ENCODE measurements at regions not wholly inside any gene's neighbourhood (a gene's known extent, or its start where the extent isn't known, plus 50 kb on each side); places are given as distances from the start of the nearest gene placed in this dataset.

- no peak for TF ChIP-seq CHD7 (IDR thresholded peaks at IDR 0.05; ENCODE audit: insufficient replicate concordance, low read length)
- TF ChIP-seq RXRA (IDR thresholded peaks at IDR 0.05; ENCODE audit: insufficient read depth, low read depth, low read length), result no peak
- TF ChIP-seq SP1 (IDR thresholded peaks at IDR 0.05; ENCODE audit: low read depth, low read length), result no peak
- TF ChIP-seq ASH2L (IDR thresholded peaks at IDR 0.05; ENCODE audit: low read length), result no peak
- TF ChIP-seq JUN (IDR thresholded peaks at IDR 0.05; ENCODE audit: low read depth, low read length), result no peak
- no peak for TF ChIP-seq PHF8 (conservative IDR thresholded peaks at IDR 0.05; ENCODE audit: low read depth, low read length)
- TF ChIP-seq HDAC6 (IDR thresholded peaks at IDR 0.05; ENCODE audit: low read depth, low read length), result no peak
- TF ChIP-seq GTF2F1 (IDR thresholded peaks at IDR 0.05; ENCODE audit: borderline replicate concordance, low read depth, low read length), result no peak
- TF ChIP-seq RAD21 (IDR thresholded peaks at IDR 0.05 in 1 of 2, conservative IDR thresholded peaks at IDR 0.05 in 1 of 2; ENCODE audit: low read depth in 2 of 2, low read length in 2 of 2), result no peak
Observed at GRCh38 chr4:59938166-59938565, 1262.0 kb upstream of the ADGRL3 start (continued).
